GM18868 (cell line): ENCODE measurements at regions not wholly inside any gene's neighbourhood (a gene's known extent, or its start where the extent isn't known, plus 50 kb on each side); places are given as distances from the start of the nearest gene placed in this dataset.
"Not testable (repeated sequence)": the region's sequence is repeated elsewhere in the genome, so short reads cannot be mapped to it uniquely, and the experiment has no call there.

Source experiments
- ATAC-seq: cut with Tn5 transposase; IDR thresholded peaks from one replicate; pipeline ENCODE4 v1.9.1; 2021; ENCODE audit warnings: mild to moderate bottlenecking, moderate library complexity; ENCODE audit not compliant: unreplicated experiment

DNA sequence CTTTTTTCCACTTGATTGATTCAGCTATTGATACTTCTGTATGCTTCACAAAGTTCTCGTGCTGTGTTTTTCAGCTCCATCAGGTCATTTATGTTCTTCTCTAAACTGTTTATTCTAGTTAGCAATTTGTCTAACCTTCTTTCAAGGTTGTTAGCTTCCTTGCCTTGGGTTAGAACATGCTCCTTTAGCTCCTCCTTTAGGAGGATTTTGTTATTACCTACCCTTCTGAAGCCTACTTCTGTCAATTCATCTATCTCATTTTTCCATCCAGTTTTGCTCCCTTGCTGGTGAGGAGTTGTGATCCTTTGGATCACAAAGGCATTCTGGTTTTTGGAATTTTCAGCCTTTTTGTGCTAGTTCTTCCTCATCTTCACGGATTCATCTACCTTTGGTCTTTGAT is 344.7 kb upstream of the CLEC14A start:
- ATAC-seq: not testable (repeated sequence)

DNA sequence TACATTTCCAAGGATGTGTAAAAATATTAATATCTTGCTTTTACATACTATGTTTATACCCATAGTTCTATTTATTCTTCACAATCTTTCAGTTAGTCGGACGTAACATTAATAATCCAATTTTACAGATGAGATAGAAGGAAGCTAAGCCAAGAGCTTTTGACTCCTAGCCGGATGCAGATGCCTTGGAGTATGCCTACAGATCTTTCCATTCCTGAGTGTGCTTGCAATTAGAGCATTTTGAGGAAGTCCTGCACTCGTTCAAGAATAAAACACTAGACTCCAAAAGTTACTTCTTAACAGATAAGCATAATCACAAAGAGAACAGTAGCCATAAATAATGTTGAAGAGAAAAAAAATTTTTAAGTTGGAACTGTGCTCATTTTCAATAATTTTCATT is 337.6 kb upstream of the CLEC14A start:
- ATAC-seq: no peak

DNA sequence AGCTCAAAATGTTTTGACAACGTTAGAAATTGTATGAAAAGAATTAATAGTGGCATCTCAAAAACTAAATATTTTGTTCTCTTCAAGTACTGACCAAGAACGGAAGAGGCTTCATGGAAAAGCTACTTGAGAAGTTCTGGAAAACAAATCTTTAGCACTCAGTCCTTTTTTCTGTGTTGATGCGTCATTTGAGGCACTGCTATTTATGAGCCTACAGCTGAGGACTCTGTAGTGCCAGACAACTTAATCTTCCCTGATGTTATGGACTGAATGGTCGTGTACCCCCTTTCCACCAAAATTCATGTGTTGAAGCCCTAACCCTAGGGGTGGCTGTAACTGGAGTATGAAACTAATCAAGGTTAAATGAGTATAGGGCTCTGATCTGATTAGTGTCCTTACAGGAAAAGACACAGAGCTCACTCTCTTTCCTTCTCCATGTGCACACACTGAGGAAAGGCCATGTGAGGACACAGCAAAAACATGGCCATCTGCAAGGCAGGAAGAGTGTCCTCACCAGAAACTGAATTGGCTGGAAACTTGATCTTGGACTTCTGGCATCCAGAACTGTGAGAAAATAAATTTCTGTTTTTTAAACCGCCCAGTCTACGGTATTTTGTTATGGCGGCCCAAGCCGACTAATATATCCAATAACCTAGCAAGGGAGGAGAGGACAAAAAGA is 337.0 kb upstream of the CLEC14A start:
- ATAC-seq: no peak

DNA sequence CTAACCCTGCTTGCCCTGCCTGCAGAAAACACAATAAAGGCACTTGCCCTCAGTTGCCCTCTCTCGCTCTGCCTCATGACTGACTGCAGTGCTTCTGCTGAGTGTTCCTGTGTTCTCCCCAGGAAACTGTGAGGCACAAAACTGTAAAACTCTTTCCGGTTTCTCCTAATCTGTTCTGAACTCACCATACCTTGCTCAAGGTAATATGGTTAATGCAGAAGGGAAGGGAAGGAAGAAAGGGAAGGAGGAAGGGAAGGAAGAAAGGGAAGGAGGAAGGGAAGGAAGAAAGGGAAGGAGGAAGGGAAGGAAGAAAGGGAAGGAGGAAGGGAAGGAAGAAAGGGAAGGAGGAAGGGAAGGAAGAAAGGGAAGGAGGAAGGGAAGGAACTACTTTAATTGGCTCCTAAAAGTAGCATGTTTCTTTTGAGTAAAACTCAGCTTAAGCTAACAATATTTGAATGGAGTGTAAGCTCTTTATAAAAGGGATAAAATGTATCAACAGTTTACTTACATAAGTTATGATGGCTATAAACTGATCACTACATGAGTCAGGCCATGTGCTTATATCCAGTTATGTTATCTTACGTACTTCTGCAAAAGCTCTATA is 334.0 kb upstream of the CLEC14A start:
- ATAC-seq: no peak

DNA sequence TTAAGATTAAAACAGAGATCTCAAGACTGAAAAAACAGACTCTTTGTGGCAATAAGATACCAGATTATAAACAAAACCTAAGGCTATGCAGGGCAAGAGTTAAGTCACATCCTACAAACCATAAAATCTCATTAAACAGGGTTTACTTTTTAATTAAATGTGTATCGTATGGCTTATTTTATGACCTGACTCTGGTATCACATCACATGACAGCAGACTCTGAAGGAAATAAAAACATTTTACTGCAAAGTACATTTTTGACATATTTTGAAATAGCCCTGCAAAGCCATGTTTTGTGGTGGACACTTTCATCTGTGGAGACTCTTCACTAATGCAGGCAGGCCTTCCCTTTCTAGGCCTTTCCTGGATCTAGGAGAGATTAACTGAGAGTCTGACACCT is 327.6 kb upstream of the CLEC14A start:
- ATAC-seq: no peak

DNA sequence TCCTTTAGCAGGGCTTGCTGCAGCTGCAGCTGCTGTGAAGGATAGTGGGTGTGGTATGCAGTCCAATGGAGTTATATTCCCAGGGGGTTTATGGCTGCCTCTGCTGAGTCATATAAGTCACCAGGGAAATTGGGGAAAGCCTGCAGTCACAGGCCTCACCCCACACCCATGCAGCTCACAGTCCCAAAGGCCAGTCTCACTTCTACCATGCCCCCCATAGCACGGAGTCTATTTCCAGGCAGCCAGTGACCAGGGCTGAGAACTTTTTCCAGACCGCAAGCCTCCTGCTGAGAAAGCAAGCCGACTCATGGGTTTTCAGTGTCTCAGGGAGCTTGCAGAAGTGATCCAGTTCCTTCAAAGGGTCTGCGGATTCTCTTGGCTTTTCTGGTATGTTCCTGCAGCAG is 322.4 kb upstream of the CLEC14A start:
- no peak for ATAC-seq

DNA sequence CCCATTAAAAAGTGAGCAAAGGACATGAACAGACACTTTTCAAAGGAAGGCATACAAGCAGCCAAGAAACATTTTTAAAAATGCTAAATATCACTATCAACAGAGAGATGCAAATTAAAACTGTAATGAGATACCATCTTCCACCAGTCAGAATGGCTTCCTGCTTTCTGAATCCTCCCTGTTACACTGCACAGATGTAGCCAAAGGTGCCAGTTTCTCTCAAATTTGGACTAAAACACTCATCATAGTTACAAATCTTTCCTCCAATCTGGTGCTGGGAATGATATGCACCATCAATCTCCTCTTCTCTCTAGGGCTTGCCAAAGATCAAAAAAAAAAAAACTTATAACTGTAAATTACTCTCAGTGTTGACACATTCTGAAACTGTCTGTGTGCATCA is 311.8 kb upstream of the CLEC14A start:
- no peak for ATAC-seq

DNA sequence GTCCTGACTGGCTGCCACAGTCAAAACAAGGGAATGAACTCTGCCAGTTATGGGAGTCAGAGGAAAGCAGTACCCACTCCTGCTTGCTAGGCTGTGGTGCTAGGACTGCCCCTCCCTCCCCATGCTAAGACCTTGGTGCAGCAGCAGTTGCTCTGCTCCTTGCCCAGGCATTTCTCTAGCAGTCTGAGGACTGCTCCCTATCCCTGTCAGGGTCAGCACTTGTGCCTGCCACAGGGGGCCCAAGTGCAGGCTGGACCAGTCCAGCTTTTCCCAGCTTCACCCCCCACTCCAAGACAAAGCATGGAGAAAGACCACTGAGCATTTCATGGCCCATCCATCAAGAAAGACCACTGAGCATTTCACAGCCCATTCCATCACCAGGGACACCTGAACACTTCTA is 305.8 kb upstream of the CLEC14A start:
- ATAC-seq: no peak

DNA sequence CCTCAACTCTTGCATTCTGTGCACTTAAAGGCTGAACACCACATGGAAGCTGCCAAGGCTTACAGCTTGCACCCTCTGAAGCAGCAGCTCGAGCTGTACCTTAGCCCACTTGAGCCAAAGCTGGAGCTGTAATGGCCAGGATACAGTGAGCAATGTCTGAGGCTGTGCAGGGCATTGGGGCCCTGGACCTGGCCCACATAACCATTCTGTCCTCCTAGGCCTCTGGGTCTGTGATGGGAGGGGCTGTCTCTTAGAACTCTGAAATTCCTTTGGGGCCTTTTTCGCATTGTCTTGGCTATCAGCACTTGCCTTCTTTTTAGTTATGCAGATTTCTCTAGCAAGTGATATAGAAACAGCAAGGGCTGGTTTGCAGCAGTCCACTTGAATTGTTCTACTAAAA is 303.8 kb upstream of the CLEC14A start:
- ATAC-seq: no peak

DNA sequence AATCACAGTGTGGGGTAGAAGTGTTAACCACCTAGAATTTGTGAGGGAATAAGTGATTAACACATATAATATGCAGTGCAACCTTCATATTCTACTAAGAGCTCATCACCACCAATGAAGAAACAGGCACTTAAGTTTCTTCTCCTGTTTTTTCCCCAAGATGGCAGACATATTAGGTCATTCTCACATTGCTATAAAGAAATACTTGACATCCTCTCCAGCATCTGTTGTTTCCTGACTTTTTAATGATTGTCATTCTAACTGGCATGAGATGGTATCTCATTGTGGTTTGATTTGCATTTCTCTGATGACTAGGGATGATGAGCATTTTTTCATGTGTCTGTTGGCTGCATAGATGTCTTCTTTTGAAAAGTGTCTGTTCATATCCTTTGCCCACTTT is 301.5 kb upstream of the CLEC14A start:
- ATAC-seq: not testable (repeated sequence)

DNA sequence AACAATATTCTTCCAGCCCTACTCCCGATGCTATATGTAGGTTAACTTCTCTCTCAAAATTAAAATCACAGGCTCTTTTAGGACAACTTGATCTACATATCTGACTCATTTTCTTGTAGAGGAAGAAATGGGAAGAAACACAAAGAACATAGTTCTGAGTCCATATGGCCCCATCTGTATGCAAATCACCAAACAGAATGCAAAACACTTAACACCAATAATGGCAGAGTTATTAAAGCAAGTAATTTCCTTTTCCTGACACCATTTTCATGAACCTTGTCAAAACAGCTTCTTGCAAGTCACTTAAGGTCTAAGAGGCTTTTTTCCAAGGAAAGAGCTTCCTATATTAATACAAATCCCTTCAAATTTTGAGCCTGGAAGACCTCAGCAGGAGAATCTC is 300.4 kb upstream of the CLEC14A start:
- no peak for ATAC-seq

DNA sequence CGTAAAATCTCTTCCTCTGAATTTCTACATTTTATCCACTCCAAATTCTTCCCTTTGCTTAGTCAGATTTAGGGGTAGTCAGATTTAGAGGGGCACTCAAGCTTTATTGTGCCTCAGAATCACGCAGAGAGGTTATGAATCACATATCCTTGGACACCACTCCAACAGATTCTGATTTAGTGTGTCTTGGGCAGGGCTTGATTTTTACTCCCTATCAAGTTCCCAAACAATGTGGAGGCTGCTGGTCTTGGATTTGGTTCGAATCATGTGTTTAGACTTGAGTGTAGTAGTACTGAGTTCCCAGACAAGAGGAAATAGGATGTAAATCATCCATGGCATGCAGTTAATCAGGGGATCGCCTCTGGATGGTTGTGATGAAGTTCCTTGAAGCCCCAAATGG is 298.1 kb upstream of the CLEC14A start:
- ATAC-seq: no peak

DNA sequence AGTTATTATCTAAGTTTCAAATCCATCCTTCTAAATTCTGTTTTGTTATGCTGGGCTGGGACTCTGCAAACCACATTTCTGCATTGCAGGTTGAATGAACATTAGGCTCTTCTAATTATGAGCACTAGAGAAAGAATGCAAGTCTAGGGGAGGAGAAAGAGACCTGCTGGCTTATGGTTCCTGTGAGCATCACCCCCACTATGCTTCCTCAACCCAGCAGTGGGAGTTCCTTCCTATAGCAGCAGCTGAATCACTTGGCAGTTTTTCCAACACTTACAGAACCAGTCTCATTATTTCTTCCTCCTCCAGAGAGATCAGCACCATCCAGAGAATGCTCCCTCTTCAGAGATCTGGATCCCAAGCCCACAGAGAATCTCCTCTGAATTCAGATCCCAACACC is 297.7 kb upstream of the CLEC14A start:
- ATAC-seq: no peak

DNA sequence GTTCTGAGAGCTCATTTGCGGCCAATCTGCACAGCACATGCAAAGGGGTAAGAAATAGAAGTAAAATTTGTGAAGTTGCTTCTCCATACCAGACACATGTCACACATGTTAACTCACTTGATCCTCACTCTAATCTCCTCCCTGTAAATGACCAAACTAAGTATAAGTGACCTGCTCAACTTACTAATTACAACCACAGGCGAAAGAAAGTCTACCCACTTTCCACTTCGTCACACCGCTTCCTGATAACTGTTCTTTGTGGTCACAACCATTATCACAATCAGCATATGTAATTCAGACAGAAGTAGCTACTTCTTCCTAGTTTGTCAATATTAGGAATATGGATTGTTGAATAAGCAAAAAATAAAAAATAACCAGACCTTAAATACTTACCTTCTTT is 293.7 kb upstream of the CLEC14A start:
- ATAC-seq: no peak

DNA sequence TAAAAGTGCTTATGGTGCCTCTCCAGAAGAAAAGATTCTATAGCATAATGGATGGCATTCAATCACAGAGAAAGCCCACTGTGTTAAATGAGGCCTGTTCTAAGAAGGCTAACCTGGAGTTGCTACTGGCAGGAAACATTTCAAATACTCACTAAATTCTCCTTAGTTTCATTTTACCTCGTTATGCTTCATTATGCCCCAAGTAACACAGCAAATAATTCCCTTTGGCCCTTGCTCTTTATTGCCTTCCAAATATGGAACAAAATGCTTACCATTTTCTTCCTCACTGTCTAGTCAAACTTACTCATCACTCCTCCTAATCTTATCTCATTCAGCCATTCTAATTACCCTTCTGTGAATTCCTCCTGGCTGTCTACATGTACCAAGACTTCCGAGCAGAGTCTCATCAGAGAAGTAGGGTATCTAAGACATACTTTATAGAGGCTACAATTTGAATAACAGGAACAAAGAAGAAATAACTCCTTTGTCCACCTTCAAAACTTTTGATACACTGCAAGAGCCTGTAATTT is 292.1 kb upstream of the CLEC14A start:
- no peak for ATAC-seq

DNA sequence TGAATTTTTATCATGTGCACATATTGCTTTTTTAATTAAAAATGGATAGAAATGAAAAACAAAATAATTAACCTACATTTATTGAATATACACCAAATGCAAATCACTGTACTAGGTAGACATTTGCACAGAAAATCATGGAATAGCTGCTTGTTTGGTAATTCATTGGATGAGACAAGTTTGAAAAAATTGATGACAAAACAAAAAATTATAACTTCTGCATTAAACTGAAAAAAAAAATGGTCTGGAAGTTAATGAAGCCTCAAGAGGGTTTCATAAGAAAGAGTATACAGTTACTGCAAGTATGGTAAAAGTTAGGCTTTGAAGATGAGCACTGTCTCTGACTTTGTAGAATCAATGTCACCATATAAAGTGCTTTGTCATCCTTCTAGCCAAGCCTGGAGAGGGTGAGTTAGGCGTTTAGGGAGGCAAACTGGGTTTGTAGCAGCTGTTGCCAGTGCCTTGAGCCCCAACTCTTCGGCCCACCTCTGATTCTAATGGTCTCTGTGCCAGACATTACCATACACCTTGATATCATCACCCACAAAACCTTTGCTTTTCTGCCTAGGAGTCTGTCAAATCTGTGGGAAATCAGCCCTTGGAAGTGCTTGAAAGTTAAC is 291.1 kb upstream of the CLEC14A start:
- ATAC-seq: no peak

DNA sequence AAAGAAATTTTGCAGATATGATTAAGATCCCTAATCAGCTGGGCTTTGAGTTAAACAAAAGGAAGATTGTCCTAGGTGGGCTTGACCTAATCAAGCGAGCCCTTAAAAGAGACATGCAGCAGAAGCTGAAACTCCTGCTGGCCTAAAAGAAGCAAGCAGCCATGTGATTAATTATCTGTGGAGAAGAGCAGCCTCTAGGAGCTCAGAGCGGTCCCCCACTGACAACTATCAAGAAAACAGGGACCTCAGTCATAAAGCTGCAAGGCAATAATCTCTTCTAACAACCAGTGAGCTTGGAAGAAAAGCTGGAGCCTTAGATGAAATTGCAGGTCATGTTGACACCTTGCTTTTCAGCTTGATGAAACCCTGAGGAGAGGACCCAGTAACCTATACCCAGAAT is 288.9 kb upstream of the CLEC14A start:
- ATAC-seq: no peak

DNA sequence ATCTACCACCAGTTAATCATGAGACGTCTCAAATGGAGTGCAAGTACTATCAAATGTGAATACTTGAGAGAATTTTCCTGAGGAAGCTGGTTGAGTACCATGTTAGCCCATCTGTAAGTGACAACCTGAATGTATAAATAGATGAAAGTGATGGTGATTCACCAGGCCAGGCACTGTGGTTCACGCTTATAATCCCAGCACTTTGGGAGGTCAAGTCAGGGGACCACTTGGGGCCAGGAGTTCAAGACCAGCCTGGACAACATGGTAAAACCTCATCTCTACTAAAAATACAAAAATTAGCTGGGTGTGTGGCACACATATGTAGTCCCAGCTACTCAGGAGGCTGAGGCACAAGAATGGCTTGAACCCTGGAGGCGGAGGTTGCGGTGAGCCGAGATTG is 288.0 kb upstream of the CLEC14A start:
- not testable (repeated sequence) for ATAC-seq

DNA sequence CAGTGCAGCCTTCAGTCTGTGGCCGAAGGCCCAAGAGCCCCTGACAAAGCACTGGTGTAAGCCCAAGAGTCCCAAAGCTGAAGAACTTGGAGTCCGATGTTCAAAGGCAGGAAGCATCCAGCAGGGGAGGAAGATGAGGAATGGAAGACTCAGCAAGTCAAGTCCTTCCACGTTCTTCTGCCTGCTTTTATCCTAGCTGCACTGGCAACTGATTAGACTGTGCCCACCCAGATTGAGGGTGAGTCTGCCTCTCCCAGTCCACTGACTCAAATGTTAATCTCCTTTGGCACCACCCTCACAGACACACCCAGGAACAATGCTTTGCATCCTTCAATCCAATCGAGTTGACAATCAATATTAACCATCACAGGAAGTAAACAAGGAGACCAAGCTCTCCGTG is 282.2 kb upstream of the CLEC14A start:
- not testable (repeated sequence) for ATAC-seq

DNA sequence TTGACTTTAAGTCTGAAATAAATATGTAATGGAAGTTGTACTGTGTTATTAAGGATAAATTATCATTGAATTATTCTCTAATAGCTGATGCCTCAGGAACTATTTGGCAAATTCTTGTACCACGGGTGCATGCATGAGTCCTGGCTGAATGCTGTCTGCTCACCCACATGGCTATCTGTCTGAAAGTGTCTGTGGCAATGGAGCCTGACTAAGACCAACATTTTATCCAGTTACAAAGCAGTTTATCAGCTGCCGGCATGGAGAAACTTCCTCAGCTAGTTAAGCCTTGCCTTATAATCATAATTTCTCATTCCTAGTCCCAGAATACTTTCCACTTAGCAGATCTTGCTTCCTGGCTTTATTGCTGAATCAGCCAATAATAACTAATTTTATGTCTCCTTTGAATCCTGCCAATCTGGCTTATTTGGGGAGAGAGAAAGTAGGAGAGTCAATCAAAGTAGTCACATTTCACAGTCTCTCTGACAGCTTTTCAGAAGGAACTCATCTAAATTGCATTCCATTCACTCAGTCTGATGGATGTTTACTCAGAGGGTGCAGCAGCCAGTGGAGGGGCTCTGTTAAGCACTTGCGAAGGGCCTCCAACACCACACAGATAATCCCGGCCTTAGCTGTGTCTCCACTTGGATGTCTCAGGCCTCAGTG is 280.6 kb upstream of the CLEC14A start:
- no peak for ATAC-seq

DNA sequence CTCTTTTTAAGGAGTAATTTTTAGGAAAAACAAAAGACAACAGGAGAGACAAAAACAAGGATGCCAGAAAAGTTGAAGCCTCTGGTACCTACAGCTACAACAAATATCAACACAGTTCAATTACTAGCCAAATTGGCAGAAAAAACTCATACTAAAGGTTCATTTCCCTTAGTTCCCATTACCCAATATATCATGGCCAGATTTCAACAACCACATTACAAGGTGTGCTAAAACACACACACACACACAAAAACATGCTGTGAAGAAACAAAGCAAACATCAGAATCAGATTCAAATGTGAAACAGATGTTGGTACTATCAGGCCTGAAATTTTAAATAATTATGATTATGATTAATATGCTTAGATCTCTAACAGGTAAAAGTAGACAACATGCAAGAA is 272.7 kb upstream of the CLEC14A start:
- ATAC-seq: no peak

DNA sequence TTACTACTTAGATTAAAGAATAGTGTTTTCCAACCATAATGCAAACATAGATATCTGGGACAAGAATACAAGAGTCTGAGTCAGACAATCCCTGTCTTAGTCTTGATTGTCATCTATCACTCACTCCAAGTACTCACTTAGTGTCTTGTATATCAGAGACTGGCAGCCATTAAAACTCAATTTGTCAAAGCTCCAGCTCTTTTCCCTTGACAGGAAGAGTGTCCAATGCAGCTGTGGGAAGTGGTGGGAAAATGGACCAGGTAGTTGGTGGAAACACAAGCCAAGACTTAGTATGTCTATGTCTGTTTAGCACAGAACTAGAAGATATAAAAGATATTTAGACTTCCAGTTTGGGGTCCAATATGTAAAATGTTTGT is 271.6 kb upstream of the CLEC14A start:
- no peak for ATAC-seq
